SK-N-MC (cell line): ENCODE measurements at regions not wholly inside any gene's neighbourhood (a gene's known extent, or its start where the extent isn't known, plus 50 kb on each side); places are given as distances from the start of the nearest gene placed in this dataset.

Experiments used
- DNase-seq: peaks from one replicate; pipeline ENCODE4 v3.0.0-alpha.2; 2011; ENCODE audit warnings: low read depth, low spot score
- H3K27ac ChIP-seq: fragments of 200-600 bp; sonication (generic); 2 replicates; pipeline ENCODE4 v1.5.1; 2016; ENCODE audit warnings: mixed run types
- H3K36me3 ChIP-seq: fragments of 200-600 bp; sonication (generic); 2 replicates; pipeline ENCODE4 v1.6.1; 2017; ENCODE audit warnings: antibody characterized with exemption, low read length, mixed read lengths; ENCODE audit not compliant: insufficient read depth
- H3K4me3 ChIP-seq: fragments of 200-600 bp; sonication (generic); 2 replicates; pipeline ENCODE4 v1.5.1; 2016
- H3K9ac ChIP-seq: fragments of 200-600 bp; sonication (generic); 2 replicates; pipeline ENCODE4 v1.8.0; 2017; ENCODE audit warnings: mixed run types, mixed read lengths; ENCODE audit not compliant: insufficient read length
- H3K9me3 ChIP-seq: fragments of 200-600 bp; sonication (generic); 2 replicates; pipeline ENCODE4 v1.6.1; 2017; ENCODE audit warnings: low read depth, mild to moderate bottlenecking, antibody characterized with exemption, low read length, moderate library complexity, mixed read lengths
- EZH2 ChIP-seq: fragments of 200-600 bp; sonication (generic); IDR thresholded peaks from one replicate; pipeline ENCODE4 v1.6.1; 2017; ENCODE audit warnings: antibody characterized with exemption
- FOXP2 ChIP-seq: optimal IDR thresholded peaks from 2 replicates; pipeline ENCODE3; 2011; ENCODE audit warnings: mild to moderate bottlenecking, moderate library complexity; ENCODE audit not compliant: insufficient read depth; ENCODE audit errors: extremely low read length, control extremely low read depth
- POLR2AphosphoS5 ChIP-seq: IDR thresholded peaks from 2 replicates; pipeline ENCODE4 v1.6.1; 2012; ENCODE audit warnings: mild to moderate bottlenecking, low read depth, low read length, borderline replicate concordance

GRCh38 chr6:140976806-140977205, 1155.9 kb upstream of the GJE1 start:
- TF ChIP-seq POLR2AphosphoS5 (no peak), FOXP2 (no peak), EZH2 (no peak)

GRCh38 chr6:140970485-140970884, 1162.2 kb upstream of the GJE1 start:
- Histone ChIP-seq H3K4me3 (peak overlapping the region; percentile 75), H3K27ac (peak overlapping the region; percentile 98), H3K9me3 (peaks cover 7% of the 10 kb centered on the region; the same call in 1 of the 2 replicates), H3K36me3 (peaks cover 5% of the 10 kb centered on the region; the same call in 1 of the 2 replicates), H3K9ac (peak overlapping the region; percentile 70)
- TF ChIP-seq POLR2AphosphoS5: peak; percentile 58; the same call in 1 of the 2 replicates
- no peak for TF ChIP-seq EZH2
- peak; percentile 96 for DNase-seq

More at GRCh38 chr6:140976806-140977205, 1155.9 kb upstream of the GJE1 start:
- Histone ChIP-seq H3K36me3 (no peaks in the 10 kb centered on the region), H3K9me3 (peaks cover 3% of the 10 kb centered on the region; the same call in 1 of the 2 replicates), H3K27ac (no peak overlapping the region), H3K4me3 (no peak overlapping the region), H3K9ac (no peak overlapping the region)
- DNase-seq: no peak

GRCh38 chr6:140968062-140968461, 1164.7 kb upstream of the GJE1 start:
- peaks cover 5% of the 10 kb centered on the region; the same call in 1 of the 2 replicates for H3K36me3 ChIP-seq
- H3K27ac ChIP-seq: no peak overlapping the region
- DNase-seq: no peak
- no peak for TF ChIP-seq EZH2
- TF ChIP-seq FOXP2: no peak
- no peak for TF ChIP-seq POLR2AphosphoS5
- no peak overlapping the region for H3K4me3 ChIP-seq
- peaks cover 7% of the 10 kb centered on the region; the same call in 1 of the 2 replicates for H3K9me3 ChIP-seq
- H3K9ac ChIP-seq: no peak overlapping the region

GRCh38 chr6:140966676-140967075, 1166.0 kb upstream of the GJE1 start:
- no peak for TF ChIP-seq EZH2
- no peak for TF ChIP-seq POLR2AphosphoS5
- TF ChIP-seq FOXP2: no peak
- DNase-seq: no peak
- Histone ChIP-seq H3K9ac (no peak overlapping the region), H3K36me3 (peaks cover 5% of the 10 kb centered on the region; the same call in 1 of the 2 replicates), H3K27ac (no peak overlapping the region), H3K9me3 (0 out of 2 replicates have a peak, but pooled peaks cover 4% of the 10 kb centered on the region), H3K4me3 (no peak overlapping the region)

- H3K27ac ChIP-seq: 0 out of 2 replicates have a peak overlapping the region, but pooled peaks have one; percentile 12
- TF ChIP-seq POLR2AphosphoS5: no peak
- no peak for TF ChIP-seq FOXP2
- TF ChIP-seq EZH2: no peak
Measured at GRCh38 chr6:140960566-140960965, 1172.2 kb upstream of the GJE1 start.

GRCh38 chr6:140957386-140957785, 1175.3 kb upstream of the GJE1 start:
- Histone ChIP-seq H3K27ac (peak overlapping the region; percentile 82), H3K9me3 (no peaks in the 10 kb centered on the region), H3K36me3 (no peaks in the 10 kb centered on the region), H3K9ac (no peak overlapping the region), H3K4me3 (no peak overlapping the region)
- DNase-seq: no peak
- TF ChIP-seq EZH2 (no peak), FOXP2 (no peak), POLR2AphosphoS5 (no peak)

More at GRCh38 chr6:140960566-140960965, 1172.2 kb upstream of the GJE1 start:
- H3K36me3 ChIP-seq: no peaks in the 10 kb centered on the region
- no peak overlapping the region for H3K9ac ChIP-seq
- no peak for DNase-seq
- H3K4me3 ChIP-seq: no peak overlapping the region
- no peaks in the 10 kb centered on the region for H3K9me3 ChIP-seq

- H3K9me3 ChIP-seq: no peaks in the 10 kb centered on the region
- peak overlapping the region; percentile 19; the same call in 1 of the 2 replicates for H3K4me3 ChIP-seq
- no peaks in the 10 kb centered on the region for H3K36me3 ChIP-seq
- H3K27ac ChIP-seq: peak overlapping the region; percentile 82
- no peak for TF ChIP-seq POLR2AphosphoS5
- no peak overlapping the region for H3K9ac ChIP-seq
- no peak for DNase-seq
Measured at GRCh38 chr6:140956571-140957369, 1176.0 kb upstream of the GJE1 start.

- Histone ChIP-seq H3K36me3 (no peaks in the 10 kb centered on the region), H3K4me3 (peak overlapping the region; percentile 23; the same call in 1 of the 2 replicates), H3K9me3 (no peaks in the 10 kb centered on the region), H3K9ac (no peak overlapping the region), H3K27ac (peak overlapping the region; percentile 87)
- TF ChIP-seq EZH2 (no peak), POLR2AphosphoS5 (no peak), FOXP2 (no peak)
- DNase-seq: no peak
Measured at GRCh38 chr6:140940251-140940925, 1192.3 kb upstream of the GJE1 start.
